Calu3 (cell line): ENCODE measurements at regions not wholly inside any gene's neighbourhood (a gene's known extent, or its start where the extent isn't known, plus 50 kb on each side); places are given as distances from the start of the nearest gene placed in this dataset.
"Not testable (repeated sequence)": the region's sequence is repeated elsewhere in the genome, so short reads cannot be mapped to it uniquely, and the experiment has no call there.

Experiments
- BruUV-seq: library from RNA; stranded (reverse); fragments of 400-500 nt; replicated peaks from 2 replicates; lab custom pipeline; 2021; lab: Mats Ljungman, UMichigan
- CTCF ChIA-PET: fragments of 300-600 bp; sonication (Branson Sonifier 250); formaldehyde crosslinking; loops from one replicate; lab custom pipeline; 2022; ENCODE audit warnings: antibody characterized with exemption; lab: Charles Lee
- DNase-seq: peaks from one replicate; pipeline ENCODE4 v3.0.0; 2022
- H3K27ac Mint-ChIP-seq: one replicate; pipeline ENCODE4 v1.8.0; 2022; ENCODE audit warnings: mixed read lengths; ENCODE audit not compliant: unreplicated experiment
- H3K27me3 Mint-ChIP-seq: one replicate; pipeline ENCODE4 v1.8.0; 2022; ENCODE audit warnings: mixed read lengths; ENCODE audit not compliant: unreplicated experiment
- H3K36me3 Mint-ChIP-seq: one replicate; pipeline ENCODE4 v1.8.0; 2022; ENCODE audit warnings: mild to moderate bottlenecking, moderate library complexity, mixed read lengths; ENCODE audit not compliant: insufficient read depth, unreplicated experiment
- H3K4me1 Mint-ChIP-seq: one replicate; pipeline ENCODE4 v1.8.0; 2022; ENCODE audit warnings: mild to moderate bottlenecking, low read depth, mixed read lengths; ENCODE audit not compliant: unreplicated experiment
- H3K4me3 Mint-ChIP-seq: one replicate; pipeline ENCODE4 v1.8.0; 2022; ENCODE audit warnings: mild to moderate bottlenecking, low read depth, moderate library complexity, mixed read lengths; ENCODE audit not compliant: unreplicated experiment
- H3K9me3 Mint-ChIP-seq: one replicate; pipeline ENCODE4 v1.8.0; 2022; ENCODE audit warnings: low read depth, mixed read lengths; ENCODE audit not compliant: unreplicated experiment
- intact Hi-C: fragments of 100-400 bp; cut with micrococcal nuclease; formaldehyde crosslinking; loops from one replicate; pipeline ENCODE4 v1.10.0; 2022; ENCODE audit not compliant: unreplicated experiment
- TF ChIP-seq, protein P1 (sequence below): fragments of 200-600 bp; IDR thresholded peaks from one replicate; pipeline ENCODE4 v1.8.0; 2022; ENCODE audit warnings: antibody characterized with exemption; ENCODE audit not compliant: unreplicated experiment

DNA sequence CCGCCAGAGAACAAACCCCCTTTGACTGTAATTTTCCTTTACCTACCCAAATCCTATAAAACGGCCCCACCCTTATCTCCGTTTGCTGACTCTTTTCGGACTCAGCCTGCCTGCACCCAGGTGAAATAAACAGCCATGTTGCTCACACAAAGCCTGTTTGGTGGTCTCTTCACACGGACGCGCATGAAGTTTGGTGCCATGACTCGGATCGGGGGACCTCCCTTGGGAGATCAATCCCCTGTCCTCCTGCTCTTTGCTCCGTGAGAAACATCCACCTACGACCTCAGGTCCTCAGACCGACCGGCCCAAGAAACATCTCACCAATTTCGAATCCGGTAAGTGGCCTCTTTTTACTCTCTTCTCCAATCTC is 52.1 kb upstream of the FAM124A start:
- H3K9me3 Mint-ChIP-seq, DNase-seq, intact Hi-C loops, CTCF ChIA-PET, H3K4me1 Mint-ChIP-seq, H3K27ac Mint-ChIP-seq, H3K4me3 Mint-ChIP-seq, BruUV-seq, H3K36me3 Mint-ChIP-seq: not testable (repeated sequence)
- H3K27me3 Mint-ChIP-seq, result peaks cover 63% of the 10 kb centered on the region

DNA sequence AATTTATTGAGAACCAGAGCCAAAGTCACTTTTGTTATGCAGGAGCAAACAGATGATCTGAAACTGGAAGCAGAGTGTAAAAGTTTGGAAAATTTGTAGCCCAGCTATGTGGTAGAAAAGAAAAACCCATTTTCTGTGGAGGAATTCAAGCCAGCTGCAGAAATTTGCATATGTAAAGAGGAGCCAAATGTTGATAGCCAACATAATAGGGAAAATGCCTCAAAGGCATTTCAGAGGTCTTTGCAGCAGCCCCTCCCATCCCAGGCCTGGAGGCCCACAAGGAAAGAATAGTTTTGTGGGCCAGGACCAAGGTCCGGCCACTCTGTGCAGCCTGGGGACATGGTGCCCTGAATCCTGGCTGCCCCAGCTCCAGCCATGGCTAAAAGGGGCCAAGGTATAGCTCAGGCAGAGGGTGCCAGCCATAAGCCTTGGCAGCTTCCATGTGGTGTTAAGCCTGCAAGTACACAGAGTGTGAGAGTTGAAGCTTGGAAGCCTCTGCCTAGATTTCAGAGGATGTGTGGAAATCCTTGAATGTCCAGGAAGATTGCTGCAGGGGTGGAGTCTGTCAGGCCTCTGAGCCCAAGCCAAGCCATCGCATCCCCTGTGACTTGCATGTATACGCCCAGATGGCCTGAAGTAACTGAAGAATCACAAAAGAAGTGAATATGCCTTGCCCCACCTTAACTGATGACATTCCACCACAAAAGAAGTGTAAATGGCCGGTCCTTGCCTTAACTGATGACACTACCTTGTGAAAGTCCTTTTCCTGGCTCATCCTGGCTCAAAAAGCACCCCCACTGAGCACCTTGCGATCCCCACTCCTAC is 52.7 kb upstream of the FAM124A start:
- H3K9me3 Mint-ChIP-seq, CTCF ChIA-PET, H3K4me3 Mint-ChIP-seq, DNase-seq, H3K36me3 Mint-ChIP-seq, H3K27ac Mint-ChIP-seq, H3K4me1 Mint-ChIP-seq, BruUV-seq, intact Hi-C loops: not testable (repeated sequence)
- H3K27me3 Mint-ChIP-seq, result peaks cover 69% of the 10 kb centered on the region

DNA sequence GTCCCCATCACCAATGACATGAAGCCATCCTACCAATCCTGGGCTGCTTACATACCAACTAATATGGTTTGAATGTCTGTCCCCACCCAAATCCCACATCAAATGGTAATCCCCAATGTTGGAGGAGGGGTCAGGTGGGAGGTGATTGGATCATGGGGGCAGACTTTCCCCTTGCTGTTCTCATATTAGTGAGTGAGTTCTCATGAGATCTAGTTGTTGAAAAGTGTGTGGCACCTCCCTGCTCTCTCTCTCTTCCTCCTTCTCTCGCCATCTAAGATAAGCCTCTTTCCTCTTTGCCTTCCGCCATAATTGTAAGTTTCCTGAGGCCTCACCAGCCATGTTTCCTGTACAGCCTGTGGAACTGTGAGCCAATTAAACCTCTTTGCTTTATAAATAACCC is 53.6 kb upstream of the FAM124A start:
- peaks cover 8% of the 10 kb centered on the region for H3K4me1 Mint-ChIP-seq
- H3K27ac Mint-ChIP-seq, result no peak overlapping the region
- H3K27me3 Mint-ChIP-seq, result peaks cover 76% of the 10 kb centered on the region
- H3K4me3 Mint-ChIP-seq, result no peak overlapping the region
- BruUV-seq, result no TSS peak
- DNase-seq, result no peak
- CTCF ChIA-PET, result no interaction called here
- TF ChIP-seq, protein P1, sequence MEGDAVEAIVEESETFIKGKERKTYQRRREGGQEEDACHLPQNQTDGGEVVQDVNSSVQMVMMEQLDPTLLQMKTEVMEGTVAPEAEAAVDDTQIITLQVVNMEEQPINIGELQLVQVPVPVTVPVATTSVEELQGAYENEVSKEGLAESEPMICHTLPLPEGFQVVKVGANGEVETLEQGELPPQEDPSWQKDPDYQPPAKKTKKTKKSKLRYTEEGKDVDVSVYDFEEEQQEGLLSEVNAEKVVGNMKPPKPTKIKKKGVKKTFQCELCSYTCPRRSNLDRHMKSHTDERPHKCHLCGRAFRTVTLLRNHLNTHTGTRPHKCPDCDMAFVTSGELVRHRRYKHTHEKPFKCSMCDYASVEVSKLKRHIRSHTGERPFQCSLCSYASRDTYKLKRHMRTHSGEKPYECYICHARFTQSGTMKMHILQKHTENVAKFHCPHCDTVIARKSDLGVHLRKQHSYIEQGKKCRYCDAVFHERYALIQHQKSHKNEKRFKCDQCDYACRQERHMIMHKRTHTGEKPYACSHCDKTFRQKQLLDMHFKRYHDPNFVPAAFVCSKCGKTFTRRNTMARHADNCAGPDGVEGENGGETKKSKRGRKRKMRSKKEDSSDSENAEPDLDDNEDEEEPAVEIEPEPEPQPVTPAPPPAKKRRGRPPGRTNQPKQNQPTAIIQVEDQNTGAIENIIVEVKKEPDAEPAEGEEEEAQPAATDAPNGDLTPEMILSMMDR, result no peak
- peaks cover 5% of the 10 kb centered on the region for H3K36me3 Mint-ChIP-seq
- peaks cover 2% of the 10 kb centered on the region for H3K9me3 Mint-ChIP-seq
- intact Hi-C loops, result no loop called here

DNA sequence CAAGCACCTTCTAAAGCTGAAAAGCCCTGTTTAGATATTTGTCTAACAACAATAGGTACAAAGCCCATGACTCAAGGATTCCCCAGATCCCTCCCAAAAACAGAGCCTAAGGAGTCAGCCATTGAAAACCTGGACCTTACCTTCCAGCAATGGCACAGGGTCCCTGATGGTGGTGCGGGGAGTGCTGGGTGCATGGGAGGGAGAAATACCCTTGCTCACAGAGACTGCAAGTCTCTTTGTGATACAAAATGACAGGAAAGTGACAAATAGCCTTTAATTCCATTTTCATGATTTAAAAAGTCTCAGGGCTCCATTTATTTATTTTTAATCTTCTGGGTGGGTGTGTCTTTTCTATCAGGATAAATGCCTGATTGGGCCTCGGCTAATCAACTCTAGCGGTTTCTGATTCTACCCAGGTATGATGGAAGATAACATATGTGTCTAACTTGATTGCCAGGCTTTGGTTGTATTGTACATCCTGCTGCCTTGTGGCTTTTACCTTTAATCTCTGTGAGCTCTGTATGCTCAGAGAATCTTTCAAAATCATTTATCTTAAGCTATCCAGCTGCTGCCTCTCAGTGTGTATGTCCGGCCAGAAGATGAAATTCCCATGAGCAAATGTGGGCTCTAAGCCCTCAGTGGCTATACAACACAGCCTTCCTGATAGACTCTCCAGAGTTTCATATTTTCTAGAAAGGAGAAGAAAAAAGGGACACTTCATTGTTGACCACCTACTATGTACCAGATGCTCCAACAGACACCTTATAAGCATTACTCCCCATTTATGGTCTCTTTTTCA is 54.6 kb upstream of the FAM124A start:
- H3K27ac Mint-ChIP-seq, result no peak overlapping the region
- CTCF ChIA-PET, result no interaction called here
- BruUV-seq, result no TSS peak
- no peaks in the 10 kb centered on the region for H3K36me3 Mint-ChIP-seq
- H3K9me3 Mint-ChIP-seq, result peaks cover 2% of the 10 kb centered on the region
- peaks cover 80% of the 10 kb centered on the region for H3K27me3 Mint-ChIP-seq
- intact Hi-C loops, result no loop called here
- no peak for DNase-seq
- no peak overlapping the region for H3K4me3 Mint-ChIP-seq
- TF ChIP-seq, protein P1, result no peak
- no peaks in the 10 kb centered on the region for H3K4me1 Mint-ChIP-seq

DNA sequence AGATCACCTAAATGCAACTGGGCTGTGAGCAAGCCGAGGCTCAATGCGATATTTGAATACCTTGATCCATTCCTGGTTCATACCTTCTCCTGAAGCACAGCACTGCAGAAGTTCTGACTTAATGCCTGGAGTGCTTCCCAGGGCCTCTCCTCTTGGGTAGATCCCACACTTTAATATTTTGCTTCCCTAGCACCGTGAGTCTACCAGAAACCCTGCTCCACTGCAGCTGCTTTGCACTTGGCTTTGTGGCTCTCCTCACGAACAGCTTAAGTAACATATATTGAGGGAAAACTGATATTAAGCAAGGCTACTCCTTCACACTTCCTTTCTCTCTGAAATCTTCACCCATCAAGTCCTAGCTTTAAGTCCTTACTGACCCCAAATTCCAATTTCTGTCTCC is 51.6 kb upstream of the C13orf42 start:
- DNase-seq, result no peak
- Mint-ChIP-seq H3K27me3 (peaks cover 41% of the 10 kb centered on the region), H3K27ac (no peak overlapping the region), H3K4me3 (no peak overlapping the region), H3K4me1 (no peaks in the 10 kb centered on the region), H3K9me3 (peaks cover 2% of the 10 kb centered on the region), H3K36me3 (no peaks in the 10 kb centered on the region)
- no TSS peak for BruUV-seq
- CTCF ChIA-PET, result no interaction called here
- intact Hi-C loops, result no loop called here
- TF ChIP-seq, protein P1, result no peak
